ENCODE measurements at regions not wholly inside any gene's neighbourhood (a gene's known extent, or its start where the extent isn't known, plus 50 kb on each side); places are given as distances from the start of the nearest gene placed in this dataset.

GRCh38 chr1:103199001-103199400 is 90.7 kb upstream of the COL11A1 start:
- TF ChIP-seq CTCF (IDR thresholded peaks at IDR 0.05) (no peak), POLR2A (IDR thresholded peaks at IDR 0.05) (no peak), EP300 (IDR thresholded peaks at IDR 0.05) (no peak), POLR2AphosphoS5 (IDR thresholded peaks at IDR 0.05) (no peak)

Data from sigmoid colon (tissue), 4 donors.